M059J (cell line): ENCODE measurements at regions not wholly inside any gene's neighbourhood (a gene's known extent, or its start where the extent isn't known, plus 50 kb on each side); places are given as distances from the start of the nearest gene placed in this dataset.

Experiments
- DNase-seq: peaks from one replicate; pipeline ENCODE4 v3.0.0-alpha.2; 2012; ENCODE audit warnings: low read depth

GRCh38 chr2:59680863-59681262, 872.6 kb downstream of the BCL11A start:
- peak; percentile 11 for DNase-seq

DNA sequence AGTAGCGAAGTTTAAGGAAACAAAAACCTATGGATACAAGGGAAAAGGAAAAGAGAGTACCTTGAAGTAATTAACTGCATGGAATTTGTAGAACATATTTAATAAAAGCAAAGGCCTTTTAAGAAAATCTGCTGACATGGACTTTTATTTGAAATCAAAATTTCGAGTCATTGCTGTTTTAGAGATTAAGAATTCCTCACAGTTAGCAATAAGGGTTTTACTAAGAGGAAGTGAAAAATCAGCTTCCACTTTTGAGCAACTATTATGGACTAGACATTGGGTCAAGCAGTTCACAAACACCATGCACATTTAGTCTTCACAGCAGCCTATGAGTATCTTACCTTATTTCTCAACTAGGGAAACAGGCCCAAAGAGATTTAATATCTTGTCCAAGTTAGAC, 876.3 kb downstream of the BCL11A start:
- DNase-seq = no peak

DNA sequence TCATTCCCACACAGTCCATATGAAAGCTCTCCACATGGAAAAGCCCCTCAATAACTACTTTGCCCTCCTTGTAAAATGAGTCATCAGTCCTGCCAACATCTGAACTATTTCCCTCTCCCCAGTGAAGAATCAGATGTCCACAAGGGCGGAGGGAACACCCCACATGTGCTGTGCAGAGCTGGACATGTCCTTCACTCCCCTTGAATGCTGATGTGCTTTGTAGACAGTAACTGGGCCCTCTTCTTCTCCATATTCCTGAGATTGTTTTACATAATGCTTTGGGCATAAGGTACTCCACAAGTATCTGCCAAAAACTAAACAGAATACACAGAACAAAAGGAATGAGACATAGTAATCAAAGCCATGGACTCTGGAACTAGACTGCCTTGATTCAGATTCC, 879.4 kb downstream of the BCL11A start:
- no peak for DNase-seq

- DNase-seq = no peak
Measured at GRCh38 chr2:59665021-59665420, 888.4 kb downstream of the BCL11A start.

- DNase-seq = no peak
Measured at GRCh38 chr2:59662127-59662861, 891.2 kb downstream of the BCL11A start.

DNA sequence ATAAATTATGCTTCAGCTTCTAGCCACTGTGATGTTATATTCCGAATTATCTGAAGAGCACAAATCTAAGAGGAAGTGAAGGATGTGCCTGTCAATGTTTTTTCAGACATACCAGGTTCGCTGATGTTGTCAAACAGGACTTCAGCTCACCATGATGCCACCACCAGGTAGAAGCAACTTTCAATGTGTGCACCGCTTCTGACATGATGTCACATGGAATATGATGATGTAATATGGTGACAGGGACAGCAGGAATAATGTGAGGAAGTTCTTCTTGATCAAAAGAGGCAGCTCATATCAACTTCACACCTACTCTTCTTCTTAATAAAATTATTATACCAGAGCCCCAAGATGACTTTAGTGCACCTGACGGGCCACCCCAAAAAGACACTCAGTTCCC, 893.2 kb downstream of the BCL11A start:
- DNase-seq = no peak

DNA sequence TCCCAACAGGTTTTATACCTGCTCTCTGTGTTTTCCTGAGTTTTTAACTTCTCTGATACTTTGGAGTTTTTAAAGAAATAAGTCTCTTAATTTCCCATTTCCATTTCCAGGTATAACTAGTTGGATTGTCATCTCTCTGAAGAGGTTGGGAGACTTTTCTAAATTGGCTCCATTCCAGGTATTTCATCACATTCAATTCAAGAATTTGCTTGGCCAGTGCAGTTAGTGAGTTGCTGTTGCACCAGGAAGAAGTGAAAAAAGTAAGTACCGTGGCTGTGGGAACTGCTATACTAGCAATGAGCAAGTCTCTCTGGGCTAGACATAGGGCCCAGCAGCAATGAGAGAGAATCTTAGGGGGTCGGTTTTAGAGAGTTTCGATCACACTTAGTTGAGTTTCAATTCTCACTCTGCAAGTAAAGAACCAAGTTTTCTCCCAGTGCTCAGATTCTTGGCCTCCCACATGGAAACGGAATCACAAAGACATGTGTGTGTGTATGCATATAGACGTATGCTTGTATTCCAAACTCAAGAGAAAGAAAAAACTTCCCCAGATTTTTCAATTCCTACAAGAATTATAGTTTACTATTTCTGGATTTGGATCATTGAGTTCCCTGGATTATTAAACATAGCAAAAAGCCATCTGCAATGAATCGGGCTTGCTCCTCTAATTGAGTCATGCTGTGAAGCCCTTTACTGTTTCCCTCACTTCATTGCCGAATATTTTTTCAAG, 894.4 kb downstream of the BCL11A start:
- DNase-seq = no peak

DNA sequence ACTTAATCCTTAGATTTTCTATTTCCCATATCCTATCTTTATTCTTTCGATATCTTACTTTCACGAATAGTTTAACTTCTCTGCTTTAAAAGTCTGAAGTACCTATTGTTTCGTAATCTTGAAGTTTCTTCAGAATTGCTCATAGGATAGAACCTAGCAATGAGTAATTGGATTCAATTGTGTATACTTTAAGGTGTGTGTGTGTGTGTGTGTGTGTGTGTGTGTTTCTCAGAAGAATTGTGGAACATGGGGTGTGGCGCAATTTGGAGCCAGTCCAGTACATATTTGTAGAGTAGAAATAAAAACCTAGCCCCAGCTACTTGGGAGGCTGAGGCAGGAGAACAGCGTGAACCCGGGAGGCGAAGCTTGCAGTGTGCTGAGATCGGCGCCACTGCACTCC, 897.6 kb downstream of the BCL11A start:
- DNase-seq = no peak

DNA sequence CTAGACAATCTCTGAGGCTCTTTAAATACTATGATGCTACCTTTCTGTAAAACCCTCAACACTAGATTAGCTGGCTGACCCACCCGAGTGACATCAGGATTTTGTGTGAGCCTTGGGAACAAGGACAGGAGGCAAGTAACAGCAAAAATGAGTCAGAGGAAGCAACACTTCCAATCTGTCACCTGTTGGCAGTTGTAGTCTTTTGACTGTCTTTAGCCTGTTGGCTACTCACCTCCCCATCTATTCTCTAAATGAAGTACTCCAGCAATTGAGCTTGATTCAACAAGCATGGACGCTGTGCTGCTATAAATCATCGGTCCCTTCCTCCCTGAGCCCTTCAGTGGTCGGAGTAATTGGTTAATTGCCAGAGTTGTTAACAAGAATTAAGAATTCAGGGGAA, 898.7 kb downstream of the BCL11A start:
- DNase-seq = no peak

- DNase-seq = no peak
Measured at GRCh38 chr2:59653164-59653563, 900.3 kb downstream of the BCL11A start.

GRCh38 chr2:59630789-59631188, 922.7 kb downstream of the BCL11A start:
- DNase-seq = no peak

GRCh38 chr2:59627599-59627998, 925.9 kb downstream of the BCL11A start:
- no peak for DNase-seq

GRCh38 chr2:59622599-59623308, 930.7 kb downstream of the BCL11A start:
- no peak for DNase-seq

DNA sequence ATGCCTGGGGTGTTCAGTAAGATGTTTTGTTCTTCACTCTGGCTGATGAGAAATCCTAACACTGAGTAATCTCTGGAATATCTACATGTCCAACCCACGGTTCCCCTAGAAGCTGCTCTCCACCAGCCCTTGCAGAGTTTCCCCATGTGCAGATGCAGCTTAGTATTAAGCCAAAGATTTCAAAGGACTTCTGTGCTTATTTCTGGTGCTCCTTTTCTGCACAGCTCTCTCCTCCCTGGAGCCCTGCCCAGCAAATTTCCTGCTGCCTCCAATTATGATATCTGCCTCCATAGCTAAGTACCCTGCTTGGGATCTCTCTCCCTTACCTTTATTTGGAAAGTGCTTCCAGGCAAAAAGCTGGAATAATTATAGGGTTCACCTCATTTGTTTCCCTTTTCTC, 949.3 kb downstream of the BCL11A start:
- DNase-seq = no peak

DNA sequence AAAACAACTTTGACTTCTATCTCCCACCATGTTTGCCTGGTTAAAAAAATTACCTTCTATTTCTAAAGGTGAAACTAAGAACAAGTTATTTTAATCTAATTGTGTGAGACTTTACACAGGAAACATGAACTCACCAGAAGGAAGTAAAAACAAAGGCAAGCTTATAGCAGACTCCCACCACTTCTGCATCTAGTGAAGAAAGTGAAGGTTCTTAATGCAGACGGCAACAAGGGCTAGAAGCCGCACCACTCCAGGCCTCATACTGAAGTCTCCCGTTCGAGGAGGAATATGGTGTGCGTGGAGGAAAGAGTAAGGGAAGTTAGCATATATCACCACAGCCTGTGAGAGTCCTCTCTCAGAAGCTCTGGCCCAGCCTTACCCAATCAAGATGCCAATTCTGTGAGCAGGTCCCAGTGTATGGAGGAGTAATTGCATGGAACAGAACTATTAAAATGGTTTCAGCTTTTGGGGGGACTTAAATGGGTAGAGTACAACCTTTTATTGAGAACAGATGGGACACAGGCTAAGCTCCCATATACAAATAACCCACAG, 958.7 kb downstream of the BCL11A start:
- no peak for DNase-seq

DNA sequence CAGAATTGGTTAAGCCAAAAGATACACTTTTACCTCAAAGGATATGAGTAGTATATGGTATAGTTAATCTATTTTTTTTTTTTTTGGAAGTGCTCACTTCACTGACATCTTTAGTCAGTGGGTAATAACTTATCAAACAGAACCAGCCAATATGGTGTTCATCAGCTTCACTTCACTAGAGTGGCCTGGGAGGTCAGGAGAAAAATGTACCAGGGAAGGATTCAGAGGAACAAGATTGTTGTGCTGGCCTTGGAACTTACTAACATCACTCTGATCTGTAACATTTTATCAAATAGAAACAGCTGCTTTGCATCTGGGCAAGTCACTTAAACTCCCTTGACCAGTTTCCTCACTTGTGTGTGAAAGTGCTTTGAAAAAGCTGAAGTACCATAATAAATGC, 962.7 kb downstream of the BCL11A start:
- no peak for DNase-seq

GRCh38 chr2:59589881-59590280, 963.6 kb downstream of the BCL11A start:
- no peak for DNase-seq

DNA sequence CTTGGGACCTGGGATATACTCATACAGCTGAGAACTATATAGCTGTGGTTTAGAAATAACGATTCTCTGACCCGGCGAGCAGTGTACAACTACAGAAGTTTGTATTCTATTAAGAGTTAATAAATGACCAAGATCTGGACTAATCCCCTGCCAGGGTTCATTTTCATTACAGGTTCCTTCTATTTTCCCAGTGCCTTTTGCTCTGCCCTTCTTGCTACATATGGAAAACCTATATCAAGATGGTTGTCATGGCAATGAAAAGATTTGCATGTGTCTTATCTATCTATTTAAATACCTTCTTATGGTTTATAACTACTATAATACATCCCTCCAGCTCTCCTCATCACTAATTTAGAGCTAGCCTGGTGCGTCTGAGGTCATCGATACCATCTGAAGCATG, 965.2 kb downstream of the BCL11A start:
- no peak for DNase-seq

GRCh38 chr2:59586176-59586575, 967.3 kb downstream of the BCL11A start:
- DNase-seq = no peak

DNA sequence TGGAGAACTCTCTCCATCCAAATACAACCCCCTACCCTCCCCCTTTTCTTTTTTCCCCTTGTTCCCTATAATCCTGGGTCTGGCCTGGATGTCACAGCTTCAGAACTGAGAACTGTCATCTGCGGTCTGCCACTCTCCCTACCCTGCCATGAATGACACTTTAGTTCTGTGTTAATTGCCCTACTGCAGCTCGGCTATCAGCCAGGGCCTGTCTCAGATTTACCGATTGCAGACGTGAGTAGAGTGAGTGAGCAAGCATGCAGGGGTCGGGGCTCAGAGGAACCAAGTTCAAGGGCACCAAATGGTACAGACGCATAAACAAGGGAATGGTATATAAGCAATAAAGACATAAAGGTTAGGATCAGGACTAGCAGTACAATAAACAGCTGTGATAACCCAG, 967.8 kb downstream of the BCL11A start:
- no peak for DNase-seq

DNA sequence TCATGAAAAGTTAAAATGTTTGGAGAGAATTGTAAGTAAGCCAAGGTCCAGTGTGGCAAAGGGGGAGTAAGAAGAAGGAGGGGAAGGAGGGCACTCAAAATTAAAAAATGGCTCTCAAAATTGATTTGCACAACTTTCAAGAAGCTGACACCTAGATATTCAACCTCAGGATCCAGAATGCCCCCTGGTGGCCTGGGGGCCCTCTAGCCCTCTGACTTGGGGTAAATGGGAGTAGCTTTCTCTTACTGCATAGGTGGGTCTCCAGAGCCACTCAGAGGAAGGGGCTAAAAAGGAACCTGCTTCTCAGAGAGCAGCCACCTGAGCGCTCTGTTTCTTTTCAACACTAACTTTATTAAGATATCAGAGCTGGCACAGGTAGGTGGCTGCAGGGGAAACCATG, 968.5 kb downstream of the BCL11A start:
- DNase-seq = no peak

GRCh38 chr2:59583173-59583765, 970.2 kb downstream of the BCL11A start:
- DNase-seq = no peak
